HG03460 (cell line): ENCODE measurements at regions not wholly inside any gene's neighbourhood (a gene's known extent, or its start where the extent isn't known, plus 50 kb on each side); places are given as distances from the start of the nearest gene placed in this dataset.
"Not testable (repeated sequence)": the region's sequence is repeated elsewhere in the genome, so short reads cannot be mapped to it uniquely, and the experiment has no call there.

Experiments used
- ATAC-seq: cut with Tn5 transposase; IDR thresholded peaks from one replicate; pipeline ENCODE4 v1.9.1; 2021; ENCODE audit not compliant: unreplicated experiment

GRCh38 chr3:99322551-99322950, 315.8 kb upstream of the COL8A1 start:
- ATAC-seq, result no peak

- no peak for ATAC-seq
Measured at GRCh38 chr3:99321261-99321660, 317.1 kb upstream of the COL8A1 start.

- ATAC-seq, result no peak
Measured at GRCh38 chr3:99319961-99320360, 318.4 kb upstream of the COL8A1 start.

GRCh38 chr3:99319450-99319849, 318.9 kb upstream of the COL8A1 start:
- ATAC-seq, result no peak

GRCh38 chr3:99317201-99317600, 321.2 kb upstream of the COL8A1 start:
- no peak for ATAC-seq

- no peak for ATAC-seq
Measured at GRCh38 chr3:99315896-99316295, 322.5 kb upstream of the COL8A1 start.

GRCh38 chr3:99313485-99313884, 324.9 kb upstream of the COL8A1 start:
- ATAC-seq, result no peak

- no peak for ATAC-seq
Measured at GRCh38 chr3:99298661-99299060, 339.7 kb upstream of the COL8A1 start.

- ATAC-seq, result no peak
Measured at GRCh38 chr3:99295836-99296235, 342.6 kb upstream of the COL8A1 start.

GRCh38 chr3:99294092-99294491, 344.3 kb upstream of the COL8A1 start:
- not testable (repeated sequence) for ATAC-seq

GRCh38 chr3:99287876-99288275, 350.5 kb upstream of the COL8A1 start:
- no peak for ATAC-seq

GRCh38 chr3:99286266-99286845, 352.0 kb upstream of the COL8A1 start:
- no peak for ATAC-seq

- ATAC-seq, result no peak
Measured at GRCh38 chr3:99269606-99270351, 368.3 kb upstream of the DCBLD2 start.

GRCh38 chr3:99256788-99257187, 355.3 kb upstream of the DCBLD2 start:
- no peak for ATAC-seq

GRCh38 chr3:99253963-99254355, 352.5 kb upstream of the DCBLD2 start:
- ATAC-seq, result no peak

GRCh38 chr3:99250821-99251355, 349.4 kb upstream of the DCBLD2 start:
- ATAC-seq, result no peak

GRCh38 chr3:99250272-99250671, 348.8 kb upstream of the DCBLD2 start:
- ATAC-seq, result no peak

- ATAC-seq, result no peak
Measured at GRCh38 chr3:99249627-99250026, 348.1 kb upstream of the DCBLD2 start.

GRCh38 chr3:99248913-99249312, 347.4 kb upstream of the DCBLD2 start:
- no peak for ATAC-seq

- no peak for ATAC-seq
Measured at GRCh38 chr3:99248130-99248529, 346.6 kb upstream of the DCBLD2 start.

- no peak for ATAC-seq
Measured at GRCh38 chr3:99246010-99246654, 344.6 kb upstream of the DCBLD2 start.

- ATAC-seq, result no peak
Measured at GRCh38 chr3:99242271-99242670, 340.8 kb upstream of the DCBLD2 start.
